SK-N-MC (cell line): ENCODE measurements at regions not wholly inside any gene's neighbourhood (a gene's known extent, or its start where the extent isn't known, plus 50 kb on each side); places are given as distances from the start of the nearest gene placed in this dataset.
"Not testable (repeated sequence)": the region's sequence is repeated elsewhere in the genome, so short reads cannot be mapped to it uniquely, and the experiment has no call there.

Experiments used
- DNase-seq: peaks from one replicate; pipeline ENCODE4 v3.0.0-alpha.2; 2011; ENCODE audit warnings: low read depth, low spot score
- H3K27ac ChIP-seq: fragments of 200-600 bp; sonication (generic); 2 replicates; pipeline ENCODE4 v1.5.1; 2016; ENCODE audit warnings: mixed run types
- H3K36me3 ChIP-seq: fragments of 200-600 bp; sonication (generic); 2 replicates; pipeline ENCODE4 v1.6.1; 2017; ENCODE audit warnings: antibody characterized with exemption, low read length, mixed read lengths; ENCODE audit not compliant: insufficient read depth
- H3K4me3 ChIP-seq: fragments of 200-600 bp; sonication (generic); 2 replicates; pipeline ENCODE4 v1.5.1; 2016
- H3K9ac ChIP-seq: fragments of 200-600 bp; sonication (generic); 2 replicates; pipeline ENCODE4 v1.8.0; 2017; ENCODE audit warnings: mixed run types, mixed read lengths; ENCODE audit not compliant: insufficient read length
- H3K9me3 ChIP-seq: fragments of 200-600 bp; sonication (generic); 2 replicates; pipeline ENCODE4 v1.6.1; 2017; ENCODE audit warnings: low read depth, mild to moderate bottlenecking, antibody characterized with exemption, low read length, moderate library complexity, mixed read lengths
- EZH2 ChIP-seq: fragments of 200-600 bp; sonication (generic); IDR thresholded peaks from one replicate; pipeline ENCODE4 v1.6.1; 2017; ENCODE audit warnings: antibody characterized with exemption
- FOXP2 ChIP-seq: optimal IDR thresholded peaks from 2 replicates; pipeline ENCODE3; 2011; ENCODE audit warnings: mild to moderate bottlenecking, moderate library complexity; ENCODE audit not compliant: insufficient read depth; ENCODE audit errors: extremely low read length, control extremely low read depth
- POLR2AphosphoS5 ChIP-seq: IDR thresholded peaks from 2 replicates; pipeline ENCODE4 v1.6.1; 2012; ENCODE audit warnings: mild to moderate bottlenecking, low read depth, low read length, borderline replicate concordance

DNA sequence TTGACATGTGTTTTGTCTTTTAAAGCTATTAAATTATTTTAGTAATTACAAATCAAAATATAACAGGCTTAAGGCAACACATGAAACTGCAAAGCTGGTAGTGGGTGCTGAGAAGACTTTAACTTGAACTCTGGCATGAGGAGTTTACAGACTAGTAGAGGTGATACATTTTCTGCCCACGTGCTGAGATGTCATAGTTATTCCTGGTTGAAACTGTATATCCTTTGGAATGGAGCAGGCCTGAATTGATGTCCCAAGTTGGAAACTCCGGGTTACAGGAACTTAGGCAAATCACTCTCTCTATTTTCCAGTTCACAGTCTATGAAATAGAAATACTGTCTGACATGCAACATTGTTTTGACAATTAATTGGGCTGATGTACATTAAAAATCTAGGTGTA is 177.1 kb upstream of the NOL4 start:
- DNase-seq = no peak
- no peaks in the 10 kb centered on the region for H3K9me3 ChIP-seq
- H3K36me3 ChIP-seq = no peaks in the 10 kb centered on the region
- H3K4me3 ChIP-seq = no peak overlapping the region
- H3K27ac ChIP-seq = no peak overlapping the region
- no peak overlapping the region for H3K9ac ChIP-seq
- TF ChIP-seq EZH2 (no peak), FOXP2 (no peak), POLR2AphosphoS5 (no peak)

DNA sequence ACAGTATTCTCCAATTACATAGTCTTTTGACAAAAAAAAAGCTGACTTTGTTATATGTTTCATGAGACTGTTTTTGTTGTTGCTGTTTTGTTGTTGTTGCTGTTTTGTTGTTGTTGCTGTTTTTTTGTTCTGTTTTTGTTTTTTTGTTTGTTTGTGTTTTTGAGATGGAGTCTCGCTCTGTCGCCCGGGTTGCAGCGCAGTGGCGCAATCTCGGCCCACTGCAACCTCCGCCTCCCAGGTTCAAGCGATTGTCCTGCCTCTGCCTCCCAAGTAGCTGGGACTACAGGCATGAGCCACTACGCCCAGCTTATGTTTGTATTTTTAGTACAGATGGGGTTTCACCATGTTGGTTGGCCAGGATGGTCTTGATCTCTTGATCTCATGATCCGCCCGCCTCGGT is 182.8 kb upstream of the NOL4 start:
- not testable (repeated sequence) for DNase-seq, H3K9me3 ChIP-seq, H3K36me3 ChIP-seq, H3K27ac ChIP-seq, H3K4me3 ChIP-seq, H3K9ac ChIP-seq

DNA sequence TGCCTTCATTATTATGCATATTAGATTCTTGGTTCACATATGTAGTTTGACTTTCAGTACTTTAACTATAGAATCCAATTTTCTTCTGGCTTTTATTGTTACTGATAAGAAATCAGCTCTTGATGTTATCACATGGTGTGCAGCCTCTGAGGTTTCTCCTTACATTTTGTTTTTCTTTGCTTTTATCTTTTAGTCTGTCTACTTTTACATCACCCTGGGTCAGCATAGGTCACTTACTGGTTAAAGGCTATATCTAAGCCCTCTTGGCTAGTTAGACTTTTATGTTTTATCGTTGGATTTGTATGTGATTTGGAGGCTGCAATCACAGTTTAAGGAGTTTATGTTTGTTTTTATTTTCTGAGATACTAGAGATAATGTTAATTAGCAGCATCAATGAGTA is 187.2 kb upstream of the NOL4 start:
- no peak for TF ChIP-seq FOXP2
- TF ChIP-seq EZH2 = no peak
- no peak for TF ChIP-seq POLR2AphosphoS5
- no peak for DNase-seq

DNA sequence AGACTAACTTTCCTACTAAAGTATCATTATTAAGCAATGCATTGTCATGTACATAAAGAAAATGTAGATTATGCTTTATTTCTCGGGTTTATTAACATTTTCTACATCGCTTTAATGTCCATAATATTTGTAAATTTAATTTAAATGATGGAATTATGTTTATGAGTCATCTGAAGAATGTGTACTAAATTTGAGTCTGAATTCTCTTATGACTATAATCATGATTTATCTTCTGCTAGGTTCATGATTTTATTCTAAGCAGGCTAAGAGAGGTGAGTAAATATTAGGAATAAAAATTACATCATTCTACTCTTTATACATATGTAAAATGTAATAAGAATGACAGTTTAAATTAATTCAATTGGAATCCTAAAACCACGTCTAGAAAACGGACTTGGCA is 206.3 kb upstream of the NOL4 start:
- no peak overlapping the region for H3K9ac ChIP-seq
- no peak for DNase-seq
- no peak overlapping the region for H3K27ac ChIP-seq
- H3K36me3 ChIP-seq = no peaks in the 10 kb centered on the region
- no peak overlapping the region for H3K4me3 ChIP-seq
- TF ChIP-seq FOXP2 (no peak), POLR2AphosphoS5 (no peak), EZH2 (no peak)
- H3K9me3 ChIP-seq = no peaks in the 10 kb centered on the region

More for the DNA sequence above, 187.2 kb upstream of the NOL4 start:
- Histone ChIP-seq H3K9me3 (no peaks in the 10 kb centered on the region), H3K4me3 (no peak overlapping the region), H3K36me3 (no peaks in the 10 kb centered on the region), H3K27ac (no peak overlapping the region), H3K9ac (no peak overlapping the region)

DNA sequence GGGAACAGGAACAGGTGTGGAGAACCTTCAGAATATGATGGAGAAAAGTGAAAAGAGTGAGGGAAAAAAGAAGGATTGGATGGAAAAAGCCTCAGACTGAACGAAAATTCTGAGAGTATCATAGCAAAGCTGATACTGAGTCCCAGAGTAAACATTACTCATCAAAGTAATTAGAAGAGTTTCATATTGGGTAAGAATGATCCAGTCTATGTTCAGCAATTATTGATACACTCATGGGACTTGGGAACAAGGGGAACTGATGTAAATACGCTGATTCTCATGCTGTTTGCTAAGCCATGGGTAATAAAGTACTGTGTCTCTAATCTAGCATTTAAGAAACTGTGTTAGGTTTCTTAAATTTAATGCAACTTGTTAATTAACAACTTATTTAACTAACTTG is 219.9 kb upstream of the NOL4 start:
- Histone ChIP-seq H3K4me3 (no peak overlapping the region), H3K9ac (no peak overlapping the region), H3K27ac (no peak overlapping the region), H3K9me3 (no peaks in the 10 kb centered on the region), H3K36me3 (no peaks in the 10 kb centered on the region)
- DNase-seq = no peak
- no peak for TF ChIP-seq FOXP2
- TF ChIP-seq EZH2 = no peak
- no peak for TF ChIP-seq POLR2AphosphoS5

DNA sequence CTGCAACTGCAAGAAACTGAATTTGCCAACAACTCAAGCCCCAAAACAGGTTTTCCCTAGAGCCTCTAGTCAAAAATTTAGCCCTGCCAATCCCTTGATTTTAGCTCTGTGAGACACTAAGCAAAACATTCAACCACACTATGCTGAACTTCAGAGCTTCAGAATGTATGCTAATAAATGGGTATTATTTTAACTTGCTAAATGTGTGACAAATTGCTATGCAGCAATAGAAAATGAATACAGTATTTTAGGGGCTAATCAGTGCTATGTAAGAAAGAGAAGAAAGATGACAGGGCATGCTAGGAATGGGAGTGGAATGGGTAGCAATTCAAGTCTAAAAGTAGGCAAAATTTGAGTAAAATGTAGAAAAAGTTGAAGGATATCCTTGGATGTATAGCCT is 223.9 kb upstream of the NOL4 start:
- Histone ChIP-seq H3K36me3 (no peaks in the 10 kb centered on the region), H3K9ac (no peak overlapping the region)
- no peak for DNase-seq

DNA sequence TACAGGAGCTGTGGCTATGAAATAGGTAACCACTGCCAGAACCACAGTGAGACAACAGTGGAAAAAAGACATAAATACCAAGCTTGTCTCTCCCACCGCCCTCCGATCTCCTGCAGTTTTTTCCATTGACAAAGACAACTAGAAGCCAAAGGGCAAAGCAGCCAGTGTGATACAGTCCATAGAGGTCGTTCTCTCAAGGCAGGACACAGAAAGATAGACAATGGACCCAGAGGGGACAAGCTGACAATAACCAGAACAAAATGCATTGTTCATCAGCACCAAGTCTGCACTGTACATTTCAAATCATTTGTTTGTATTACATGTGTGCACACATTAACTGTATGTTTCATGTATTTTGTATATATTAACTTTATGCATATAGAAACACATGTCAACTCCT is 233.0 kb upstream of the NOL4 start:
- TF ChIP-seq FOXP2 (no peak), POLR2AphosphoS5 (no peak), EZH2 (no peak)

More for the DNA sequence above, 223.9 kb upstream of the NOL4 start:
- Histone ChIP-seq H3K4me3 (no peak overlapping the region), H3K27ac (no peak overlapping the region), H3K9me3 (no peaks in the 10 kb centered on the region)
- no peak for TF ChIP-seq EZH2
- no peak for TF ChIP-seq FOXP2
- no peak for TF ChIP-seq POLR2AphosphoS5

DNA sequence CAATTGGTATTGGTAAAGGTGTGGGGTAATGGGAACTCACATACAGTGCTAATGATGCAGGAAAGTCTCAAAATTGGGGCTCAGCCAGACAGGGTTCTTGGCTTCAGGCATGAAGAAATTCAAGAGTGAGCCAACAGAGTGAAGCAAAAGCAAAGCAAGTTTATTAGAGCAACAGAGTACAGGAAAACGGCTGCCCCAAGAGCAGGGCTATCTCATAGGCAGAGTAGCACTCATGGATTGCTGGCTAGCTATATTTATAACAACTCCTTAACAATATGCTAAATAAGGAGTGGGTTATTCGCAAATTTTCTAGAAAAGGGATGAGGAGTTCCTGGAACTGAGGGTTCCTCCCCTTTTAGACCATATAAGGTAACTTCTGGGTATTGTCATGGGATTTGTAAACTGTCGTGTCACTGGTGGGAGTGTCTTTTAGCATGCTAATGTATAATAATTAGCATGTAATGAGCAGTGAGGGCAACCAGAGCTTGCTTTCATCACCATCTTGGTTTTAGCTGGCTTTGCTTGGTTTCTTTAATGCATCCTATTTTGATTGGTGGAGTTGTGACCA is 233.8 kb upstream of the NOL4 start:
- no peak overlapping the region for H3K27ac ChIP-seq
- H3K9me3 ChIP-seq = no peaks in the 10 kb centered on the region
- no peaks in the 10 kb centered on the region for H3K36me3 ChIP-seq
- no peak overlapping the region for H3K9ac ChIP-seq
- TF ChIP-seq POLR2AphosphoS5 (no peak), EZH2 (no peak), FOXP2 (no peak)
- DNase-seq = no peak
- no peak overlapping the region for H3K4me3 ChIP-seq

More for the DNA sequence above, 233.0 kb upstream of the NOL4 start:
- Histone ChIP-seq H3K9me3 (no peaks in the 10 kb centered on the region), H3K27ac (no peak overlapping the region), H3K36me3 (no peaks in the 10 kb centered on the region), H3K9ac (no peak overlapping the region), H3K4me3 (no peak overlapping the region)
- DNase-seq = no peak

DNA sequence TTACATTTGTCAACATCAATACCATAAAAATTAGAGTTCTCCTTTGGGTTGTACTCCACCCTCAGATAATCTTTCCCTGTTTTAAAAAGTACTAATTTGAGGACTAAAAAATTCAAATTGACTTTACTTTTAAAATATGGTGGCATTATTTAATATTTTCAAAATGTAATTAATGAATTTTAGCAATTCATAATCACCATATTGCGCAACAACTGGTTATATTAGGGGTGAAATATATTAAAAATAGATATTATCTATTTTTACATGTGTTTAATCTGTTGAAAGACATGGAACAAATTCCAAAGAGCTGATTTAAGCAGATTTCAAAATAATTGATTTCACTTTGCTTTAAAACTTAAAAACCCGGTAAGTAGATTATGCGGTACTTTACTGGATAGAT is 236.6 kb upstream of the NOL4 start:
- no peak for DNase-seq
- no peak for TF ChIP-seq POLR2AphosphoS5
- TF ChIP-seq EZH2 = no peak
- TF ChIP-seq FOXP2 = no peak

More for the DNA sequence above, 236.6 kb upstream of the NOL4 start:
- no peak overlapping the region for H3K4me3 ChIP-seq
- H3K9ac ChIP-seq = no peak overlapping the region
- H3K9me3 ChIP-seq = no peaks in the 10 kb centered on the region
- H3K36me3 ChIP-seq = no peaks in the 10 kb centered on the region
- H3K27ac ChIP-seq = peak overlapping the region; percentile 42; the same call in 1 of the 2 replicates
